ENCODE measurements at regions not wholly inside any gene's neighbourhood (a gene's known extent, or its start where the extent isn't known, plus 50 kb on each side); places are given as distances from the start of the nearest gene placed in this dataset.

- Histone ChIP-seq H3K27ac (ENCODE audit: low read depth in 2 of 2, low read length in 2 of 2) (no peak overlapping the region), H3K4me3 (ENCODE audit: low read length in 2 of 2) (no peak overlapping the region), H3K4me1 (ENCODE audit: control insufficient read depth in 2 of 2, insufficient read depth in 2 of 2, low read length in 2 of 2) (no peaks in the 10 kb centered on the region), H3K27me3 (ENCODE audit: control insufficient read depth in 2 of 2, insufficient read depth in 2 of 2, low read length in 2 of 2) (peaks cover 0 to 2% of the 10 kb centered on the region in 2 donors), H3K36me3 (ENCODE audit: control insufficient read depth in 2 of 2, insufficient read depth in 2 of 2, low read length in 2 of 2) (no peaks in the 10 kb centered on the region), H3K9ac (ENCODE audit: low read depth in 1 of 2, low read length in 2 of 2) (no peak overlapping the region), H3K9me3 (ENCODE audit: control insufficient read depth in 2 of 2, low read length in 2 of 2) (no peaks in the 10 kb centered on the region)
Observed at GRCh38 chr16:73483934-73484711, 436.2 kb upstream of the ZFHX3 start.

GRCh38 chr16:73483076-73483791, 435.3 kb upstream of the ZFHX3 start:
- no peaks in the 10 kb centered on the region for H3K4me1 ChIP-seq (ENCODE audit: control insufficient read depth in 2 of 2, insufficient read depth in 2 of 2, low read length in 2 of 2)
- no peak overlapping the region for H3K4me3 ChIP-seq (ENCODE audit: low read length in 2 of 2)
- peaks cover 0 to 2% of the 10 kb centered on the region in 2 donors for H3K27me3 ChIP-seq (ENCODE audit: control insufficient read depth in 2 of 2, insufficient read depth in 2 of 2, low read length in 2 of 2)
- H3K36me3 ChIP-seq (ENCODE audit: control insufficient read depth in 2 of 2, insufficient read depth in 2 of 2, low read length in 2 of 2) = no peaks in the 10 kb centered on the region
- H3K9ac ChIP-seq (ENCODE audit: low read depth in 1 of 2, low read length in 2 of 2) = no peak overlapping the region
- H3K9me3 ChIP-seq (ENCODE audit: control insufficient read depth in 2 of 2, low read length in 2 of 2) = no peaks in the 10 kb centered on the region
- H3K27ac ChIP-seq (ENCODE audit: low read depth in 2 of 2, low read length in 2 of 2) = no peak overlapping the region

GRCh38 chr16:73482310-73482709, 434.4 kb upstream of the ZFHX3 start:
- Histone ChIP-seq H3K36me3 (ENCODE audit: control insufficient read depth in 2 of 2, insufficient read depth in 2 of 2, low read length in 2 of 2) (no peaks in the 10 kb centered on the region), H3K27ac (ENCODE audit: low read depth in 2 of 2, low read length in 2 of 2) (no peak overlapping the region), H3K27me3 (ENCODE audit: control insufficient read depth in 2 of 2, insufficient read depth in 2 of 2, low read length in 2 of 2) (peaks cover 0 to 2% of the 10 kb centered on the region in 2 donors), H3K4me1 (ENCODE audit: control insufficient read depth in 2 of 2, insufficient read depth in 2 of 2, low read length in 2 of 2) (no peaks in the 10 kb centered on the region), H3K4me3 (ENCODE audit: low read length in 2 of 2) (no peak overlapping the region), H3K9me3 (ENCODE audit: control insufficient read depth in 2 of 2, low read length in 2 of 2) (no peaks in the 10 kb centered on the region), H3K9ac (ENCODE audit: low read depth in 1 of 2, low read length in 2 of 2) (no peak overlapping the region)

- Histone ChIP-seq H3K9me3 (ENCODE audit: control insufficient read depth in 2 of 2, low read length in 2 of 2) (no peaks in the 10 kb centered on the region), H3K27me3 (ENCODE audit: control insufficient read depth in 2 of 2, insufficient read depth in 2 of 2, low read length in 2 of 2) (peaks cover 0 to 2% of the 10 kb centered on the region in 2 donors), H3K4me3 (ENCODE audit: low read length in 2 of 2) (no peak overlapping the region), H3K36me3 (ENCODE audit: control insufficient read depth in 2 of 2, insufficient read depth in 2 of 2, low read length in 2 of 2) (no peaks in the 10 kb centered on the region), H3K9ac (ENCODE audit: low read depth in 1 of 2, low read length in 2 of 2) (no peak overlapping the region), H3K4me1 (ENCODE audit: control insufficient read depth in 2 of 2, insufficient read depth in 2 of 2, low read length in 2 of 2) (no peaks in the 10 kb centered on the region), H3K27ac (ENCODE audit: low read depth in 2 of 2, low read length in 2 of 2) (no peak overlapping the region)
Observed at GRCh38 chr16:73480381-73480780, 432.5 kb upstream of the ZFHX3 start.

- Histone ChIP-seq H3K36me3 (ENCODE audit: control insufficient read depth in 2 of 2, insufficient read depth in 2 of 2, low read length in 2 of 2) (no peaks in the 10 kb centered on the region), H3K4me1 (ENCODE audit: control insufficient read depth in 2 of 2, insufficient read depth in 2 of 2, low read length in 2 of 2) (no peaks in the 10 kb centered on the region), H3K9me3 (ENCODE audit: control insufficient read depth in 2 of 2, low read length in 2 of 2) (no peaks in the 10 kb centered on the region), H3K27me3 (ENCODE audit: control insufficient read depth in 2 of 2, insufficient read depth in 2 of 2, low read length in 2 of 2) (no peaks in the 10 kb centered on the region), H3K4me3 (ENCODE audit: low read length in 2 of 2) (no peak overlapping the region), H3K9ac (ENCODE audit: low read depth in 1 of 2, low read length in 2 of 2) (no peak overlapping the region), H3K27ac (ENCODE audit: low read depth in 2 of 2, low read length in 2 of 2) (no peak overlapping the region)
Observed at GRCh38 chr16:73473713-73474112, 425.8 kb upstream of the ZFHX3 start.

GRCh38 chr16:73464834-73465233, 416.9 kb upstream of the ZFHX3 start:
- Histone ChIP-seq H3K9ac (ENCODE audit: low read depth in 1 of 2, low read length in 2 of 2) (no peak overlapping the region), H3K27me3 (ENCODE audit: control insufficient read depth in 2 of 2, insufficient read depth in 2 of 2, low read length in 2 of 2) (no peaks in the 10 kb centered on the region), H3K36me3 (ENCODE audit: control insufficient read depth in 2 of 2, insufficient read depth in 2 of 2, low read length in 2 of 2) (no peaks in the 10 kb centered on the region), H3K9me3 (ENCODE audit: control insufficient read depth in 2 of 2, low read length in 2 of 2) (no peaks in the 10 kb centered on the region), H3K4me3 (ENCODE audit: low read length in 2 of 2) (no peak overlapping the region), H3K4me1 (ENCODE audit: control insufficient read depth in 2 of 2, insufficient read depth in 2 of 2, low read length in 2 of 2) (no peaks in the 10 kb centered on the region), H3K27ac (ENCODE audit: low read depth in 2 of 2, low read length in 2 of 2) (no peak overlapping the region)

GRCh38 chr16:73459586-73459985, 411.7 kb upstream of the ZFHX3 start:
- no peaks in the 10 kb centered on the region for H3K27me3 ChIP-seq (ENCODE audit: control insufficient read depth in 2 of 2, insufficient read depth in 2 of 2, low read length in 2 of 2)
- no peaks in the 10 kb centered on the region for H3K9me3 ChIP-seq (ENCODE audit: control insufficient read depth in 2 of 2, low read length in 2 of 2)
- H3K36me3 ChIP-seq (ENCODE audit: control insufficient read depth in 2 of 2, insufficient read depth in 2 of 2, low read length in 2 of 2) = no peaks in the 10 kb centered on the region
- no peak overlapping the region for H3K9ac ChIP-seq (ENCODE audit: low read depth in 1 of 2, low read length in 2 of 2)
- no peaks in the 10 kb centered on the region for H3K4me1 ChIP-seq (ENCODE audit: control insufficient read depth in 2 of 2, insufficient read depth in 2 of 2, low read length in 2 of 2)
- no peak overlapping the region for H3K27ac ChIP-seq (ENCODE audit: low read depth in 2 of 2, low read length in 2 of 2)
- H3K4me3 ChIP-seq (ENCODE audit: low read length in 2 of 2) = no peak overlapping the region

GRCh38 chr16:73457851-73458250, 409.9 kb upstream of the ZFHX3 start:
- Histone ChIP-seq H3K9ac (ENCODE audit: low read depth in 1 of 2, low read length in 2 of 2) (no peak overlapping the region), H3K27me3 (ENCODE audit: control insufficient read depth in 2 of 2, insufficient read depth in 2 of 2, low read length in 2 of 2) (no peaks in the 10 kb centered on the region), H3K4me1 (ENCODE audit: control insufficient read depth in 2 of 2, insufficient read depth in 2 of 2, low read length in 2 of 2) (no peaks in the 10 kb centered on the region)

GRCh38 chr16:73448970-73449369, 401.0 kb upstream of the ZFHX3 start:
- no peak overlapping the region for H3K4me3 ChIP-seq (ENCODE audit: low read length in 2 of 2)
- H3K9me3 ChIP-seq (ENCODE audit: control insufficient read depth in 2 of 2, low read length in 2 of 2) = peaks cover 0 to 5% of the 10 kb centered on the region in 2 donors
- no peak overlapping the region for H3K9ac ChIP-seq (ENCODE audit: low read depth in 1 of 2, low read length in 2 of 2)
- no peaks in the 10 kb centered on the region for H3K27me3 ChIP-seq (ENCODE audit: control insufficient read depth in 2 of 2, insufficient read depth in 2 of 2, low read length in 2 of 2)
- no peaks in the 10 kb centered on the region for H3K36me3 ChIP-seq (ENCODE audit: control insufficient read depth in 2 of 2, insufficient read depth in 2 of 2, low read length in 2 of 2)
- no peak overlapping the region for H3K27ac ChIP-seq (ENCODE audit: low read depth in 2 of 2, low read length in 2 of 2)
- H3K4me1 ChIP-seq (ENCODE audit: control insufficient read depth in 2 of 2, insufficient read depth in 2 of 2, low read length in 2 of 2) = no peaks in the 10 kb centered on the region

More at GRCh38 chr16:73457851-73458250, 409.9 kb upstream of the ZFHX3 start:
- H3K4me3 ChIP-seq (ENCODE audit: low read length in 2 of 2) = no peak overlapping the region
- H3K27ac ChIP-seq (ENCODE audit: low read depth in 2 of 2, low read length in 2 of 2) = no peak overlapping the region
- no peaks in the 10 kb centered on the region for H3K36me3 ChIP-seq (ENCODE audit: control insufficient read depth in 2 of 2, insufficient read depth in 2 of 2, low read length in 2 of 2)
- H3K9me3 ChIP-seq (ENCODE audit: control insufficient read depth in 2 of 2, low read length in 2 of 2) = no peaks in the 10 kb centered on the region

GRCh38 chr16:73447846-73448245, 399.9 kb upstream of the ZFHX3 start:
- Histone ChIP-seq H3K36me3 (ENCODE audit: control insufficient read depth in 2 of 2, insufficient read depth in 2 of 2, low read length in 2 of 2) (no peaks in the 10 kb centered on the region), H3K27ac (ENCODE audit: low read depth in 2 of 2, low read length in 2 of 2) (no peak overlapping the region), H3K4me1 (ENCODE audit: control insufficient read depth in 2 of 2, insufficient read depth in 2 of 2, low read length in 2 of 2) (no peaks in the 10 kb centered on the region)

More at GRCh38 chr16:73447846-73448245, 399.9 kb upstream of the ZFHX3 start:
- Histone ChIP-seq H3K9me3 (ENCODE audit: control insufficient read depth in 2 of 2, low read length in 2 of 2) (peaks cover 0 to 5% of the 10 kb centered on the region in 2 donors), H3K4me3 (ENCODE audit: low read length in 2 of 2) (no peak overlapping the region), H3K9ac (ENCODE audit: low read depth in 1 of 2, low read length in 2 of 2) (no peak overlapping the region), H3K27me3 (ENCODE audit: control insufficient read depth in 2 of 2, insufficient read depth in 2 of 2, low read length in 2 of 2) (no peaks in the 10 kb centered on the region)
